ENCODE measurements at regions not wholly inside any gene's neighbourhood (a gene's known extent, or its start where the extent isn't known, plus 50 kb on each side); places are given as distances from the start of the nearest gene placed in this dataset.

DNA sequence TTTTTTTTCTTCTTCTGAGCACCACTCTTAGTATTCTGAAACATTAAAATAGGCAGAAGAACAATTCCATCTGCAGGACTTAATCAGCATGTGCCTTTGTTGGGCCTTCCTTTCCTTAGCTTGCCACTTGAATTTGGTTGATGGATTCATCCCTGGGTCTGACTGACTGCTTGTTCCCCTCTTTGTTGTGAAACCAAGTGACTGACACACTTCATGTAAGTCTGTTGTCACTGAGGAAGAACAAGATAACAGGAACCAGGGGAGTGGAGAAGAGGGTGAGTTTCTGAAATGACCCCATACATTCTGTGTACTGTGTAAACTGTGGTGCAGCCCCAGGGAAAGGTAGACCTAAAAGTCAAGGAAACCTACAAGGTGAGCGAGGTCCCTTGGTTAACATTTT is 188.7 kb upstream of the TBC1D5 start:
- Histone ChIP-seq H3F3A (ENCODE audit: insufficient read depth) (no peaks in the 10 kb centered on the region), H3K27ac (ENCODE audit: low read depth, low read length) (no peak overlapping the region), H3K9me2 (replicated peaks; ENCODE audit: insufficient read depth, low read length) (no peaks in the 10 kb centered on the region), H4K20me1 (ENCODE audit: low read depth, low read length) (no peaks in the 10 kb centered on the region), H3K27me3 (ENCODE audit: low read length) (no peaks in the 10 kb centered on the region), H3K4me2 (ENCODE audit: low read depth, low read length, poor library complexity, severe bottlenecking) (no peak overlapping the region), H3K36me3 (ENCODE audit: low read length) (no peaks in the 10 kb centered on the region), H2AFZ (ENCODE audit: low read depth, low read length, severe bottlenecking) (no peak overlapping the region), H3K4me3 (ENCODE audit: insufficient read depth, low read length, poor library complexity, severe bottlenecking) (no peak overlapping the region), H3K79me2 (ENCODE audit: insufficient read depth, low read length) (no peaks in the 10 kb centered on the region), H3K9ac (ENCODE audit: low read length) (no peak overlapping the region), H3K9me3 (ENCODE audit: insufficient read depth, low read length) (no peaks in the 10 kb centered on the region)
- no peak for TF ChIP-seq EZH2phosphoT487 (conservative IDR thresholded peaks at IDR 0.05; ENCODE audit: low read length)
- TF ChIP-seq, protein P1, sequence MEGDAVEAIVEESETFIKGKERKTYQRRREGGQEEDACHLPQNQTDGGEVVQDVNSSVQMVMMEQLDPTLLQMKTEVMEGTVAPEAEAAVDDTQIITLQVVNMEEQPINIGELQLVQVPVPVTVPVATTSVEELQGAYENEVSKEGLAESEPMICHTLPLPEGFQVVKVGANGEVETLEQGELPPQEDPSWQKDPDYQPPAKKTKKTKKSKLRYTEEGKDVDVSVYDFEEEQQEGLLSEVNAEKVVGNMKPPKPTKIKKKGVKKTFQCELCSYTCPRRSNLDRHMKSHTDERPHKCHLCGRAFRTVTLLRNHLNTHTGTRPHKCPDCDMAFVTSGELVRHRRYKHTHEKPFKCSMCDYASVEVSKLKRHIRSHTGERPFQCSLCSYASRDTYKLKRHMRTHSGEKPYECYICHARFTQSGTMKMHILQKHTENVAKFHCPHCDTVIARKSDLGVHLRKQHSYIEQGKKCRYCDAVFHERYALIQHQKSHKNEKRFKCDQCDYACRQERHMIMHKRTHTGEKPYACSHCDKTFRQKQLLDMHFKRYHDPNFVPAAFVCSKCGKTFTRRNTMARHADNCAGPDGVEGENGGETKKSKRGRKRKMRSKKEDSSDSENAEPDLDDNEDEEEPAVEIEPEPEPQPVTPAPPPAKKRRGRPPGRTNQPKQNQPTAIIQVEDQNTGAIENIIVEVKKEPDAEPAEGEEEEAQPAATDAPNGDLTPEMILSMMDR (IDR thresholded peaks at IDR 0.05; ENCODE audit: insufficient read depth, low read length, poor library complexity, severe bottlenecking): no peak

DNA sequence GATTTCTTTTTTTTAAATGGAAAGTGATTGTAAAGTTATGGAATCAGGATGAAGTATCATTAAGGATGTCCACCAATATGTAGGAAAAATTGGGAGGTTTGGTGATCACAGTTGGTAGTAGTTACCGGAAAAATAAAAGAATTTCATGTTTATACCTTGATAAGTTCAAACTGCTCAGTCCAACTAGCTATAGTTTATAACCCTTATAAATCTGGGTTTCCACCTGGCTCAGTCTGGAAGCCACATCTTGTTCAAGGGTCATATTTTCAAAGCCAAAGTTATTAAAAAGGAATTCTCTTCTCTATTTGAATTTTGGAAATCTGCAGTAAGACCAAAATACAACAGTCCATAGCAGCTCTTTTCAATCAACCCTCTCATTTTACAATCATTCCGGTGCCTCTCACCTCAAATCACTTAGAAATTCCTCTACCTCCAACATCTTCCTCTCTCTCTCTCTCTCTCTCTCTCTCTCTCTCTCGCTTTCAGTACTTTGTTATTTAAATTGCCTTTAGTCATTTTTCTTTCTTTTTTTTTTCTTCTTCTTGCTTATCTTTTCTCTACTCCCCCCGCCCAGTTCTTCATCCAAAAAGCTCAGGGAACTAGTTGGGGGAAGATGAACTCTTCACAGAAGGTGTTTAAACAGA is 186.2 kb upstream of the TBC1D5 start:
- Histone ChIP-seq H3K9me3 (ENCODE audit: insufficient read depth, low read length) (no peaks in the 10 kb centered on the region), H3K9me2 (replicated peaks; ENCODE audit: insufficient read depth, low read length) (no peaks in the 10 kb centered on the region), H3K9ac (ENCODE audit: low read length) (no peak overlapping the region), H4K20me1 (ENCODE audit: low read depth, low read length) (no peaks in the 10 kb centered on the region), H3F3A (ENCODE audit: insufficient read depth) (no peaks in the 10 kb centered on the region), H3K27me3 (ENCODE audit: low read length) (no peaks in the 10 kb centered on the region), H3K36me3 (ENCODE audit: low read length) (no peaks in the 10 kb centered on the region), H3K27ac (ENCODE audit: low read depth, low read length) (no peak overlapping the region), H3K4me3 (ENCODE audit: insufficient read depth, low read length, poor library complexity, severe bottlenecking) (no peak overlapping the region), H3K79me2 (ENCODE audit: insufficient read depth, low read length) (no peaks in the 10 kb centered on the region), H2AFZ (ENCODE audit: low read depth, low read length, severe bottlenecking) (no peak overlapping the region), H3K4me2 (ENCODE audit: low read depth, low read length, poor library complexity, severe bottlenecking) (no peak overlapping the region)
- TF ChIP-seq EZH2phosphoT487 (conservative IDR thresholded peaks at IDR 0.05; ENCODE audit: low read length): no peak
- TF ChIP-seq, protein P1 (IDR thresholded peaks at IDR 0.05; ENCODE audit: insufficient read depth, low read length, poor library complexity, severe bottlenecking): no peak

DNA sequence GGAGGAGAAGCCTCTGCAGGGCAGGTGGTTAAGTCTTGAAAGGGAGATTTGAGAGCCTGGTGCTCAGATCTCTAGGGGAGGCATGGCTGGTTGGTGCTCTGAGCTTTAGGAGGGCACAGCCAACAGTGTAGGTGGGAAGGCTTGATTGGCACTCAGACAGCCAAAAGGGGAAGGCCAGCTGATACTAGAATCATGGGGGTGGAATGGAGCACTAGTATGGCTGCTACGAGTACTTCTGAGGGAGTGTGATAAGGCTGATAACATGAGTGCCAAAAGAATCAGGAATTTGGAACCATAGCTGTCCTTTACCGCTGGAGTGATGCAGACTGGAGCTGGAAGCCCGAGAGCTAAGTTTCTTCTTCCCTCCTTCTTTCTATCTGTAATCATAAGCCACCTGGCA is 184.6 kb upstream of the TBC1D5 start:
- Histone ChIP-seq H3K9ac (ENCODE audit: low read length) (no peak overlapping the region), H3K4me3 (ENCODE audit: insufficient read depth, low read length, poor library complexity, severe bottlenecking) (no peak overlapping the region), H3F3A (ENCODE audit: insufficient read depth) (no peaks in the 10 kb centered on the region), H4K20me1 (ENCODE audit: low read depth, low read length) (no peaks in the 10 kb centered on the region), H3K79me2 (ENCODE audit: insufficient read depth, low read length) (no peaks in the 10 kb centered on the region), H3K9me3 (ENCODE audit: insufficient read depth, low read length) (no peaks in the 10 kb centered on the region), H3K27ac (ENCODE audit: low read depth, low read length) (no peak overlapping the region), H2AFZ (ENCODE audit: low read depth, low read length, severe bottlenecking) (no peak overlapping the region), H3K9me2 (replicated peaks; ENCODE audit: insufficient read depth, low read length) (no peaks in the 10 kb centered on the region), H3K27me3 (ENCODE audit: low read length) (no peaks in the 10 kb centered on the region), H3K4me2 (ENCODE audit: low read depth, low read length, poor library complexity, severe bottlenecking) (no peak overlapping the region), H3K36me3 (ENCODE audit: low read length) (no peaks in the 10 kb centered on the region)
- no peak for TF ChIP-seq EZH2phosphoT487 (conservative IDR thresholded peaks at IDR 0.05; ENCODE audit: low read length)
- TF ChIP-seq, protein P1 (IDR thresholded peaks at IDR 0.05; ENCODE audit: insufficient read depth, low read length, poor library complexity, severe bottlenecking): no peak

Measured in SU-DHL-6 (cell line).